ENCODE measurements at regions not wholly inside any gene's neighbourhood (a gene's known extent, or its start where the extent isn't known, plus 50 kb on each side); places are given as distances from the start of the nearest gene placed in this dataset.

DNA sequence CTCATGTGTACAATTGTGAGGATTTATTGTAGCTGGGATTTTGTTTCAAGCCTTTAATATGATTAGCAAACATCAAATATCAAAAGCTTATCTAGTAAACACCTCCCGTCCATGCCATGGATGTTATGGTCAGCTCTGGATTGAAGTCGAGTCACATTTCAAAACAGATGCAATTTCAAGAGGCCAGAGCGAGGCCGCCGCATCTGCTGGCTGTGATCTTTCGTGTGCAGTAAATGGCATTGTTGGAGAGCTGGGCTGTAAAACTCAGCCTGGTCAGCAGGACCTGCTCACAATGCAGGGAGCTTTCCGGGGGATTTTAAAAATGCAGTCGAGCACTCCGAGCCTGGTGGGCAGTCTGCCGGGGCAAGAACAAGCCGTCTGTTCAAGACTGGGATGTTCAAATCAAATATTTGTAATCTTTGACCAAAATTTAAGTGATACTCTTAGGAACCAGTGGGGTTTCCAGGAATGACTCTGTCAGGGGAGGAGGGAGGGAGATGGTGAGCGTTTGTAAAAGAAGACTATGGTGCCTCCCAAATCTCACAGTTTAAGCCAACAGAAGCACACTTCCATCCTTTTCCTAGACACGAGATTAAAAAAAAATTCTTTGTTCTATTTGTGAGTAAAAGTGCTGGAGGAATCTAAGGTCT is 97.6 kb downstream of the MYCN start:
- H3K4me1 ChIP-seq (ENCODE audit: control insufficient read depth in 2 of 2, insufficient read depth in 2 of 2, low read length in 2 of 2), result no peaks in the 10 kb centered on the region
- peaks cover 0 to 6% (median 0%) of the 10 kb centered on the region in 3 donors for H3K9me3 ChIP-seq (ENCODE audit: control extremely low read depth in 1 of 3, control insufficient read depth in 2 of 3, insufficient read depth in 1 of 3, low read length in 2 of 3)
- ChIA-PET POLR2A (no interaction called here), CTCF (no interaction called here)
- no peaks in the 10 kb centered on the region for H3K4me1 Mint-ChIP-seq
- H3K4me2 ChIP-seq (replicated peaks; ENCODE audit: low read depth, low read length, poor library complexity, severe bottlenecking), result no peak overlapping the region
- intact Hi-C loops (cut with micrococcal nuclease), result no loop called here
- no peaks in the 10 kb centered on the region for H3K36me3 ChIP-seq (replicated peaks in 1 of 2; ENCODE audit: control extremely low read depth in 1 of 2, control insufficient read depth in 1 of 2, extremely low read depth in 1 of 2, insufficient read depth in 2 of 2, low read length in 1 of 2)
- H3K4me3 ChIP-seq (ENCODE audit: control extremely low read depth in 1 of 5, extremely low read depth in 1 of 5, insufficient read depth in 1 of 5, low read depth in 2 of 5, low read length in 4 of 5), result no peak overlapping the region
- WGBS (ENCODE audit: insufficient coverage), result 100% methylated on average over 8 of the region's 13 CpGs
- H3K27me3 Mint-ChIP-seq, result peaks cover 9% of the 10 kb centered on the region
- TF ChIP-seq, protein P1, sequence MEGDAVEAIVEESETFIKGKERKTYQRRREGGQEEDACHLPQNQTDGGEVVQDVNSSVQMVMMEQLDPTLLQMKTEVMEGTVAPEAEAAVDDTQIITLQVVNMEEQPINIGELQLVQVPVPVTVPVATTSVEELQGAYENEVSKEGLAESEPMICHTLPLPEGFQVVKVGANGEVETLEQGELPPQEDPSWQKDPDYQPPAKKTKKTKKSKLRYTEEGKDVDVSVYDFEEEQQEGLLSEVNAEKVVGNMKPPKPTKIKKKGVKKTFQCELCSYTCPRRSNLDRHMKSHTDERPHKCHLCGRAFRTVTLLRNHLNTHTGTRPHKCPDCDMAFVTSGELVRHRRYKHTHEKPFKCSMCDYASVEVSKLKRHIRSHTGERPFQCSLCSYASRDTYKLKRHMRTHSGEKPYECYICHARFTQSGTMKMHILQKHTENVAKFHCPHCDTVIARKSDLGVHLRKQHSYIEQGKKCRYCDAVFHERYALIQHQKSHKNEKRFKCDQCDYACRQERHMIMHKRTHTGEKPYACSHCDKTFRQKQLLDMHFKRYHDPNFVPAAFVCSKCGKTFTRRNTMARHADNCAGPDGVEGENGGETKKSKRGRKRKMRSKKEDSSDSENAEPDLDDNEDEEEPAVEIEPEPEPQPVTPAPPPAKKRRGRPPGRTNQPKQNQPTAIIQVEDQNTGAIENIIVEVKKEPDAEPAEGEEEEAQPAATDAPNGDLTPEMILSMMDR (IDR thresholded peaks at IDR 0.05), result no peak
- no peak for TF ChIP-seq EZH2 (IDR thresholded peaks at IDR 0.05; ENCODE audit: borderline replicate concordance, insufficient read depth, low read depth, low read length, poor library complexity, severe bottlenecking)
- H3K4me3 Mint-ChIP-seq, result no peak overlapping the region
- no peak overlapping the region for H2AFZ ChIP-seq (ENCODE audit: insufficient read depth, low read depth, low read length, poor library complexity, severe bottlenecking)
- no peaks in the 10 kb centered on the region for H3K27me3 ChIP-seq (replicated peaks in 1 of 4; ENCODE audit: control extremely low read depth in 1 of 4, control insufficient read depth in 3 of 4, insufficient read depth in 4 of 4, low read length in 3 of 4)
- H3K27ac Mint-ChIP-seq, result no peak overlapping the region
- no peak for DNase-seq
- no peaks in the 10 kb centered on the region for H3K79me2 ChIP-seq (ENCODE audit: control insufficient read depth, insufficient read depth, low read length)
- no peak overlapping the region for H3K27ac ChIP-seq (ENCODE audit: low read length in 2 of 2)
- H3K9me3 Mint-ChIP-seq (ENCODE audit: insufficient read depth), result no peaks in the 10 kb centered on the region
- no peak for ATAC-seq (ENCODE audit: low read depth)
- no peaks in the 10 kb centered on the region for H4K20me1 ChIP-seq (ENCODE audit: control insufficient read depth, insufficient read depth, low read length, poor library complexity, severe bottlenecking)
- H3K9ac ChIP-seq (ENCODE audit: low read length), result no peak overlapping the region

DNA sequence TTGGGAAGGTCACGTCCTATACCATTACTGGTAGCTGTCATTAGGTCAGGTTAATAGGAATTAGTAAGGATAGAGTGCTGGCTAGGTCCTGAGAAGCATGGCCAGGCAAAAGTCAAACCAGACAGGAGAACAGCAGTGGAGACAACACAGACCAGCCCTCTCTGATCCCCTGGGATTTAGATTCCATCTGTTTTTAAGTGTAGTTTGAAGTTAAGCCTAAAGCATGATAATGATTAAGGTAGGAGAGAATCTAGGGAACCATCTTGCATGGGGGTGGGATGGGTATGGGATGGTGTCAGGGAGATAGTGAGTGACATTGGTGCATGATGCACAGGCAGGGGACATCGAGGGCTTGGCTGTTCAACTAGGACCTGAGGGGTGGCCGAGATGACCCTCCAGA is 96.6 kb downstream of the MYCN start:
- Histone ChIP-seq H3K36me3 (replicated peaks in 1 of 2; ENCODE audit: control extremely low read depth in 1 of 2, control insufficient read depth in 1 of 2, extremely low read depth in 1 of 2, insufficient read depth in 2 of 2, low read length in 1 of 2) (no peaks in the 10 kb centered on the region), H3K27ac (ENCODE audit: low read length in 2 of 2) (no peak overlapping the region), H3K9me3 (ENCODE audit: control extremely low read depth in 1 of 3, control insufficient read depth in 2 of 3, insufficient read depth in 1 of 3, low read length in 2 of 3) (peaks cover 0 to 6% (median 0%) of the 10 kb centered on the region in 3 donors), H3K79me2 (ENCODE audit: control insufficient read depth, insufficient read depth, low read length) (no peaks in the 10 kb centered on the region), H3K4me3 (ENCODE audit: control extremely low read depth in 1 of 5, extremely low read depth in 1 of 5, insufficient read depth in 1 of 5, low read depth in 2 of 5, low read length in 4 of 5) (no peak overlapping the region), H3K27me3 (replicated peaks in 1 of 4; ENCODE audit: control extremely low read depth in 1 of 4, control insufficient read depth in 3 of 4, insufficient read depth in 4 of 4, low read length in 3 of 4) (no peaks in the 10 kb centered on the region), H3K4me1 (ENCODE audit: control insufficient read depth in 2 of 2, insufficient read depth in 2 of 2, low read length in 2 of 2) (no peaks in the 10 kb centered on the region), H3K4me2 (replicated peaks; ENCODE audit: low read depth, low read length, poor library complexity, severe bottlenecking) (no peak overlapping the region), H3K9ac (ENCODE audit: low read length) (no peak overlapping the region), H4K20me1 (ENCODE audit: control insufficient read depth, insufficient read depth, low read length, poor library complexity, severe bottlenecking) (no peaks in the 10 kb centered on the region), H2AFZ (ENCODE audit: insufficient read depth, low read depth, low read length, poor library complexity, severe bottlenecking) (no peak overlapping the region)
- Mint-ChIP-seq H3K4me3 (no peak overlapping the region), H3K9me3 (ENCODE audit: insufficient read depth) (no peaks in the 10 kb centered on the region), H3K4me1 (no peaks in the 10 kb centered on the region), H3K27me3 (peaks cover 5% of the 10 kb centered on the region), H3K27ac (no peak overlapping the region)
- ChIA-PET CTCF (no interaction called here), POLR2A (no interaction called here)
- WGBS (ENCODE audit: insufficient coverage), result 71% methylated on average over 1 of the region's 3 CpGs
- TF ChIP-seq, protein P1 (IDR thresholded peaks at IDR 0.05), result no peak
- TF ChIP-seq EZH2 (IDR thresholded peaks at IDR 0.05; ENCODE audit: borderline replicate concordance, insufficient read depth, low read depth, low read length, poor library complexity, severe bottlenecking), result no peak
- intact Hi-C loops (cut with micrococcal nuclease), result no loop called here
- ATAC-seq (ENCODE audit: low read depth) (no peak), DNase-seq (no peak)

Data from B cell (primary cell).